Breast epithelium (tissue), 3 donors: ENCODE measurements at regions not wholly inside any gene's neighbourhood (a gene's known extent, or its start where the extent isn't known, plus 50 kb on each side); places are given as distances from the start of the nearest gene placed in this dataset.

ENCODE experiments used
- CTCF ChIP-seq, 3 donors: fragments of 450-650 bp; IDR thresholded peaks; one replicate each; pipeline ENCODE4 v1.5.1; 2016 to 2017; ENCODE audit warnings: antibody characterized with exemption in 3 of 3, mild to moderate bottlenecking in 3 of 3, moderate library complexity in 3 of 3
- POLR2A ChIP-seq: fragments of 450-650 bp; IDR thresholded peaks from one replicate; pipeline ENCODE4 v1.6.1; 2016; ENCODE audit warnings: antibody characterized with exemption, mild to moderate bottlenecking, moderate library complexity

GRCh38 chr11:111194860-111195568, 50.5 kb upstream of the POU2AF2 start:
- TF ChIP-seq POLR2A (no peak), CTCF (IDR thresholded peaks at IDR 0.05) (no peak)
